MCF 10A (cell line): ENCODE measurements at regions not wholly inside any gene's neighbourhood (a gene's known extent, or its start where the extent isn't known, plus 50 kb on each side); places are given as distances from the start of the nearest gene placed in this dataset.

ENCODE experiments used
- BruUV-seq: library from RNA; stranded (reverse); fragments of 400-500 nt; replicated peaks from 2 replicates; lab custom pipeline; 2021; lab: Mats Ljungman, UMichigan
- CTCF ChIA-PET: fragments of 300-600 bp; sonication (Branson Sonifier 250); formaldehyde crosslinking; extraction: SDS; loops from one replicate; lab custom pipeline; 2021; ENCODE audit warnings: antibody characterized with exemption, inconsistent platforms; lab: Yijun Ruan, JAX
- POLR2A ChIA-PET: fragments of 300-600, 350-650 bp; sonication (Branson Sonifier 250); formaldehyde crosslinking; extraction: SDS; loops from one replicate; lab custom pipeline; 2020; ENCODE audit warnings: antibody characterized with exemption, inconsistent platforms; lab: Yijun Ruan, JAX
- DNase-seq: peaks from one replicate; pipeline ENCODE4 v3.0.0-alpha.2; 2018; ENCODE audit not compliant: unreplicated experiment
- H3K27ac Mint-ChIP-seq: one replicate; pipeline ENCODE4 v1.8.0; 2022; ENCODE audit warnings: mild to moderate bottlenecking, low read depth, mixed read lengths; ENCODE audit not compliant: unreplicated experiment
- H3K27me3 Mint-ChIP-seq: one replicate; pipeline ENCODE4 v1.8.0; 2022; ENCODE audit warnings: mixed read lengths; ENCODE audit not compliant: insufficient read depth, unreplicated experiment
- H3K36me3 Mint-ChIP-seq: one replicate; pipeline ENCODE4 v1.8.0; 2022; ENCODE audit warnings: mild to moderate bottlenecking, moderate library complexity, mixed read lengths; ENCODE audit not compliant: insufficient read depth, unreplicated experiment
- H3K4me1 Mint-ChIP-seq: one replicate; pipeline ENCODE4 v1.8.0; 2022; ENCODE audit warnings: mixed read lengths; ENCODE audit not compliant: insufficient read depth, unreplicated experiment
- H3K4me3 Mint-ChIP-seq: one replicate; pipeline ENCODE4 v1.8.0; 2022; ENCODE audit warnings: mild to moderate bottlenecking, moderate library complexity, mixed read lengths; ENCODE audit not compliant: unreplicated experiment
- H3K9me3 Mint-ChIP-seq: one replicate; pipeline ENCODE4 v1.8.0; 2022; ENCODE audit warnings: mixed read lengths; ENCODE audit not compliant: unreplicated experiment
- intact Hi-C: fragments of 100-400 bp; cut with micrococcal nuclease; formaldehyde crosslinking; loops from 2 replicates; pipeline ENCODE4 v1.14.1; 2022
- TF ChIP-seq, protein P1 (sequence below): fragments of 200-600 bp; IDR thresholded peaks from one replicate; pipeline ENCODE4 v1.8.0; 2022; ENCODE audit warnings: antibody characterized with exemption, mild to moderate bottlenecking; ENCODE audit not compliant: unreplicated experiment

DNA sequence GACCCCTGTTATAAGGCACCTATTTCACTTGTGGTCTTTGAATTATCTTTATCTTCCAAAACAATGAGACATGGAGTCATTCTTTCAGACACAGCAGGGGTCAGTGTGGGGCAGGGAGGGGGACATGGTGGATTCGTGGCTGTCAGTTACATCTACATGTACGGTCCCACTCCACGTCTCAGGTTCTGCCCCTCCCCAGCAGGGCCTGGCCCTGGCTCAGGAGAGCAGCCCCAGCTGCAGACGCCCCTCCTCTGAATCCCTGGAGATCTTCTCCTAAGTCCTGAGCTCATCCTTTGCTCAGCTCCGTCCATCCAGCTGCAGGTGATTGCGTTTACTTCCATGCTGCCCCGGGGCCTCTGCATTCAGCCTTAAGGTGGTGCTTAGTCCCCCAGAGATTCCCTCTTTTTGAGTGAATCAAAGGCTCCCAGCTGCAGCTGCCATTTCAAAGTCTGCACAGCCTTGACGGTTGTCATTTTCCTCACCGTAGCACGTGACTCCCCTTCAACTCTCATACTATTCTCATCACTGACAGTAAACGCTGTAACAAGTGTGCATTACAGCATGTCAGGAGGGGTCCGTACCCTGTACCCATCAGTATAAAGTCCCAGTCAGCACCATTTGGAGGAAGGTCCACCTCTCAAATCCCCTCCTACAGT, 113.4 kb upstream of the TCERG1L start:
- DNase-seq, result no peak
- ChIA-PET CTCF (no interaction called here), POLR2A (no interaction called here)
- no peaks in the 10 kb centered on the region for H3K4me1 Mint-ChIP-seq
- no TSS peak for BruUV-seq
- H3K9me3 Mint-ChIP-seq, result peaks cover 22% of the 10 kb centered on the region
- H3K27ac Mint-ChIP-seq, result no peak overlapping the region
- TF ChIP-seq, protein P1, sequence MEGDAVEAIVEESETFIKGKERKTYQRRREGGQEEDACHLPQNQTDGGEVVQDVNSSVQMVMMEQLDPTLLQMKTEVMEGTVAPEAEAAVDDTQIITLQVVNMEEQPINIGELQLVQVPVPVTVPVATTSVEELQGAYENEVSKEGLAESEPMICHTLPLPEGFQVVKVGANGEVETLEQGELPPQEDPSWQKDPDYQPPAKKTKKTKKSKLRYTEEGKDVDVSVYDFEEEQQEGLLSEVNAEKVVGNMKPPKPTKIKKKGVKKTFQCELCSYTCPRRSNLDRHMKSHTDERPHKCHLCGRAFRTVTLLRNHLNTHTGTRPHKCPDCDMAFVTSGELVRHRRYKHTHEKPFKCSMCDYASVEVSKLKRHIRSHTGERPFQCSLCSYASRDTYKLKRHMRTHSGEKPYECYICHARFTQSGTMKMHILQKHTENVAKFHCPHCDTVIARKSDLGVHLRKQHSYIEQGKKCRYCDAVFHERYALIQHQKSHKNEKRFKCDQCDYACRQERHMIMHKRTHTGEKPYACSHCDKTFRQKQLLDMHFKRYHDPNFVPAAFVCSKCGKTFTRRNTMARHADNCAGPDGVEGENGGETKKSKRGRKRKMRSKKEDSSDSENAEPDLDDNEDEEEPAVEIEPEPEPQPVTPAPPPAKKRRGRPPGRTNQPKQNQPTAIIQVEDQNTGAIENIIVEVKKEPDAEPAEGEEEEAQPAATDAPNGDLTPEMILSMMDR, result no peak
- no peaks in the 10 kb centered on the region for H3K36me3 Mint-ChIP-seq
- H3K27me3 Mint-ChIP-seq, result no peaks in the 10 kb centered on the region
- intact Hi-C loops, result no loop called here
- H3K4me3 Mint-ChIP-seq, result no peak overlapping the region

DNA sequence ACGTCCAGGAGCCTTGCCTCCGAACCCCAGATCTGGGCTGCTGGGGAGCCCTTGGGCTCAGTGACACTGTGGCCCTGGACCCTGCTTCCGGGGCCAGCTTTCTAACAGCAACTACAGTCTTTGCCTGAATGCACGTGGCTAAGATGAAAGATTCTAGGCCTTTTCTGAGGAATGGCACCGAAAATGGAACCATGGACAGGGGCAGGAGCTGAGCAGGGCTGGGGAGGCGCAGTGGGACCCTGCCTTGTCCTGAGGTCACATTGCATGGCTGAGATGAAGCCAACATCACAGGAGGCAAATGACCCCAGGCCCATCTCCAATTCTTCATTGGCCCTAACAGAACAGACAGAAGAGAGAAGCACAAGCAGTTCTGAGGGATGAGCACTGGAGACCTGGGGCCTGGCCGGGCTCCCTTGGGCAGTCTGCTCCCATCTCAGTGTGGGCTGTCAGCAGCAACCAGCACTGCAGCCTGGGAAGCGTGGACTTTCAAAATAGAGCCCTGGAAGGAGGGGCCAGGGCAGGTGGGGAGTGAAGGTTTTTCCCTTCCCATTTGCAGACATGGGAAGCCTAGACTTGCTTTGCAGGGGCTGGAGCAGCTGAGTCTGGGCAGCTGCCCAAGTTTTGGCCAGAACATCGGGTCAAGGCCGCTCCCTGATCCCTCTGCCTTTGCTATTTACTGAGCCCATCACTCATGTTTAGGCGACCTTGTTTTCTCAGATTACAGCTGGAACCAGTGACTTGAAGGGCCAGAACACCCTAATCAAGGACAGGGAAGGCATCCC, 114.4 kb upstream of the TCERG1L start:
- H3K9me3 Mint-ChIP-seq, result peaks cover 25% of the 10 kb centered on the region
- H3K4me1 Mint-ChIP-seq, result no peaks in the 10 kb centered on the region
- H3K4me3 Mint-ChIP-seq, result no peak overlapping the region
- H3K27ac Mint-ChIP-seq, result no peak overlapping the region
- POLR2A ChIA-PET, result no interaction called here
- no peaks in the 10 kb centered on the region for H3K27me3 Mint-ChIP-seq
- intact Hi-C loops, result no loop called here
- DNase-seq, result no peak
- CTCF ChIA-PET, result no interaction called here
- TF ChIP-seq, protein P1, result no peak
- H3K36me3 Mint-ChIP-seq, result no peaks in the 10 kb centered on the region
- no TSS peak for BruUV-seq

DNA sequence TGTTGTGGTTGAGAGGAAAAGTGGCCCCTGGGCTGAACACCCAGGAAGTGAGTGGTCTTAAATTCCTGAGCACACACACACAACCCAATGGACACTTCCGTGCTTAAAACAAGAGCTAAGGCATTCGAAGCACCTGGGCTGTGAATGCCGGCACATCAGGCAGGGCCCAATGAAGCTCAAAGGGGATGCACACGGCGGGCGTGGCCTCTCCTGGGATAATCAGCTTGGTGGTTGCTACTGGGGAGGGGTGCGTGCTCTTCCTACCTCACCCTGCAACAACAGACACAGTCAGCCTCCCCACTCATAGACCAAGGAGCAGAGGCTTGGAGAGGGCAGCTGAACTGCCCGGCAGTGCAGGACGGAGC, 115.0 kb upstream of the TCERG1L start:
- no peaks in the 10 kb centered on the region for H3K27me3 Mint-ChIP-seq
- no peaks in the 10 kb centered on the region for H3K36me3 Mint-ChIP-seq
- intact Hi-C loops, result no loop called here

DNA sequence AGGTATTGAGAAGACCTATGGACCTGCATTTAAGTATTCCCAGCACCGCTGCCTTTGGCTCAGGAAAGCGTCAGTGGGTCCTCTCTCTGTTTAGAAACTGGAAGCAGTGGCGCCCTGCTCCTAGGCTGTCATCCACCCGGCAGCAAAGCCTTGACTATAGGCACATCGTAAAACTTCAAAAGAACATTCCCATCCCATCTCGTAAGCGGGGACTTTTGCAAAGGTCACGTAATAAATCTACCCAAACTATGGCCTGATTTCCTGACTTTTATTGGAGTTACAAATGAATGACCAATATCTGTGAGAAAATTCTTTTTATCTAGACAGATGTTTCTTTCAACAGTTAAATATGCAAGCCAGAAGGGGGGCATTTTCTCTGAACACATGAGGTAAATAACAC, 115.8 kb upstream of the TCERG1L start:
- Mint-ChIP-seq H3K36me3 (no peaks in the 10 kb centered on the region), H3K4me1 (no peaks in the 10 kb centered on the region), H3K9me3 (peaks cover 34% of the 10 kb centered on the region), H3K4me3 (no peak overlapping the region), H3K27me3 (no peaks in the 10 kb centered on the region), H3K27ac (no peak overlapping the region)
- TF ChIP-seq, protein P1, result no peak
- CTCF ChIA-PET, result no interaction called here
- no peak for DNase-seq
- no TSS peak for BruUV-seq
- intact Hi-C loops, result no loop called here
- POLR2A ChIA-PET, result no interaction called here

More for the DNA sequence above, 115.0 kb upstream of the TCERG1L start:
- H3K4me3 Mint-ChIP-seq, result no peak overlapping the region
- no peaks in the 10 kb centered on the region for H3K4me1 Mint-ChIP-seq
- peaks cover 27% of the 10 kb centered on the region for H3K9me3 Mint-ChIP-seq
- CTCF ChIA-PET, result no interaction called here
- no peak for DNase-seq
- no TSS peak for BruUV-seq
- H3K27ac Mint-ChIP-seq, result no peak overlapping the region
- POLR2A ChIA-PET, result no interaction called here
- TF ChIP-seq, protein P1, result no peak
